HepG2 (cell line): ENCODE measurements at regions not wholly inside any gene's neighbourhood (a gene's known extent, or its start where the extent isn't known, plus 50 kb on each side); places are given as distances from the start of the nearest gene placed in this dataset.

Experiments used
- ZNF17 ChIP-seq: sonication (generic); formaldehyde crosslinking; IDR thresholded peaks from 2 replicates; pipeline ENCODE4 v1.5.0; 2020; ENCODE audit warnings: mild to moderate bottlenecking, missing genetic modification reagents
- ZNF317 ChIP-seq: sonication (generic); formaldehyde crosslinking; IDR thresholded peaks from 2 replicates; pipeline ENCODE4 v1.5.0; 2020; ENCODE audit warnings: mild to moderate bottlenecking, missing genetic modification reagents

GRCh38 chr13:79860791-79861190 is 379.8 kb downstream of the NDFIP2 start:
- TF ChIP-seq ZNF317 (CRISPR knock-in tag) (no peak), ZNF17 (CRISPR knock-in tag) (no peak)
